Keratinocyte (primary cell): ENCODE measurements at regions not wholly inside any gene's neighbourhood (a gene's known extent, or its start where the extent isn't known, plus 50 kb on each side); places are given as distances from the start of the nearest gene placed in this dataset.

Experiments
- CTCF ChIP-seq, 3 experiments: IDR thresholded peaks in 1 of 3; conservative IDR thresholded peaks in 1 of 3; optimal IDR thresholded peaks in 1 of 3; 2 replicates in 2 of 3; 3 replicates in 1 of 3; pipeline versions ENCODE3 to v1.5.1; 2011; ENCODE audit warnings: low read length in 3 of 3, mild to moderate bottlenecking in 3 of 3, moderate library complexity in 2 of 3, control low read depth in 1 of 3, inconsistent platforms in 1 of 3; ENCODE audit not compliant: insufficient read depth in 2 of 3; ENCODE audit errors: extremely low read depth in 1 of 3
- EZH2 ChIP-seq: IDR thresholded peaks from one replicate; pipeline ENCODE4 v1.6.1; 2012; ENCODE audit warnings: inconsistent platforms, mild to moderate bottlenecking, low read length, moderate library complexity

- TF ChIP-seq CTCF (optimal IDR thresholded peaks at IDR 0.05 in 1 of 3, IDR thresholded peaks at IDR 0.05 in 1 of 3, conservative IDR thresholded peaks at IDR 0.05 in 1 of 3; ENCODE audit: extremely low read depth in 1 of 3, insufficient read depth in 2 of 3, low read length in 3 of 3) (no peak), EZH2 (no peak)
Measured at GRCh38 chr11:127061947-127062346, 61.4 kb upstream of the KIRREL3 start.
